A549 (cell line): ENCODE measurements at regions not wholly inside any gene's neighbourhood (a gene's known extent, or its start where the extent isn't known, plus 50 kb on each side); places are given as distances from the start of the nearest gene placed in this dataset.

ENCODE experiments used
- CEBPB ChIP-seq, 2 experiments: fragments of >200 bp in 1 of 2; sonication (Bioruptor Twin) in 1 of 2; formaldehyde crosslinking in 1 of 2; IDR thresholded peaks; 2 replicates each; pipeline ENCODE4 v1.6.1; 2012 to 2016
- EHMT2 ChIP-seq: fragments of 200-600 bp; sonication (generic); IDR thresholded peaks from 2 replicates; pipeline ENCODE4 v1.6.1; 2016; ENCODE audit warnings: antibody characterized with exemption, low read depth, mild to moderate bottlenecking, moderate library complexity
- EP300 ChIP-seq, 2 experiments: fragments of >200 bp; sonication (Bioruptor Twin); formaldehyde crosslinking; IDR thresholded peaks; 2 replicates in 1 of 2; 3 replicates in 1 of 2; pipeline ENCODE4 v1.6.1; 2016 to 2017
- HOXA7 ChIP-seq: fragments of 250-450 bp; sonication (Bioruptor Pico); IDR thresholded peaks from 2 replicates; pipeline ENCODE4 v1.5.0; 2020; ENCODE audit warnings: mild to moderate bottlenecking, moderate library complexity
- NFE2L2 ChIP-seq: fragments of 150-350 bp; conservative IDR thresholded peaks from 2 replicates; pipeline ENCODE4 v1.6.1; 2014; ENCODE audit warnings: low read length
- POLR2A ChIP-seq: IDR thresholded peaks from 2 replicates; pipeline ENCODE4 v1.6.1; 2012; ENCODE audit warnings: mild to moderate bottlenecking, low read length
- RAD21 ChIP-seq, 2 experiments: fragments of >200 bp in 1 of 2; sonication (Bioruptor Twin) in 1 of 2; formaldehyde crosslinking in 1 of 2; IDR thresholded peaks in 1 of 2; conservative IDR thresholded peaks in 1 of 2; 2 replicates in 1 of 2; 3 replicates in 1 of 2; pipeline ENCODE4 v1.6.1; 2012 to 2018; ENCODE audit warnings: inconsistent platforms in 1 of 2
- SMC3 ChIP-seq: fragments of >200 bp; sonication (Bioruptor Twin); formaldehyde crosslinking; IDR thresholded peaks from 3 replicates; pipeline ENCODE4 v1.6.1; 2018; ENCODE audit warnings: inconsistent platforms
- TF ChIP-seq, protein P1 (sequence below): fragments of 450-650 bp; IDR thresholded peaks from 2 replicates; pipeline ENCODE4 v1.6.1; 2014; ENCODE audit warnings: antibody characterized with exemption
- TF ChIP-seq, protein P2 (sequence below): fragments of >200 bp; sonication (Bioruptor Twin); formaldehyde crosslinking; IDR thresholded peaks from 3 replicates; pipeline ENCODE4 v1.5.1; 2016
- TF ChIP-seq, protein P3 (sequence below): IDR thresholded peaks from 2 replicates; pipeline ENCODE4 v1.6.1; 2012
- TF ChIP-seq, protein P4 (sequence below): fragments of 200-600 bp; sonication (generic); IDR thresholded peaks from 2 replicates; pipeline ENCODE4 v1.6.1; 2016; ENCODE audit warnings: antibody characterized with exemption, mild to moderate bottlenecking, moderate library complexity

DNA sequence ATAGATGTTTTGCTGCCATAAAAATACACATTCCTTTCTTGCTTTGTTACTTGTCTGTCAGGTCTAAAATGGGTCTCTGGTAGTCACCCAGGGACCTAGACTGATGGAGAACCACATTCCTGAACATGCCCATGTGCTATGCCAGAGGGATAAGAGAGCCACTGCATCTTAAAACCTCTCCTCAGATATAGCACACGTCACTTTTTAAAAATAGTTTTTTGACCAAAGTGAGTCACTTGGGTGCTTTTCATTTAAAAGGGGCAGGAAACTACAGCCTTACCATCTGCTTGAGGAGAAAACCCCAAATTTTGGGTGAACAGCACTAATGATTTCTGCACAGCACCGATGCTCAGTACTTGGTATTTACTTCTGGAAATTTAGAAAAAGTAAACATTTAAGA is 197.8 kb downstream of the OGFRL1 start:
- TF ChIP-seq, protein P1, sequence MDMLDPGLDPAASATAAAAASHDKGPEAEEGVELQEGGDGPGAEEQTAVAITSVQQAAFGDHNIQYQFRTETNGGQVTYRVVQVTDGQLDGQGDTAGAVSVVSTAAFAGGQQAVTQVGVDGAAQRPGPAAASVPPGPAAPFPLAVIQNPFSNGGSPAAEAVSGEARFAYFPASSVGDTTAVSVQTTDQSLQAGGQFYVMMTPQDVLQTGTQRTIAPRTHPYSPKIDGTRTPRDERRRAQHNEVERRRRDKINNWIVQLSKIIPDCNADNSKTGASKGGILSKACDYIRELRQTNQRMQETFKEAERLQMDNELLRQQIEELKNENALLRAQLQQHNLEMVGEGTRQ: no peak
- TF ChIP-seq, protein P2, sequence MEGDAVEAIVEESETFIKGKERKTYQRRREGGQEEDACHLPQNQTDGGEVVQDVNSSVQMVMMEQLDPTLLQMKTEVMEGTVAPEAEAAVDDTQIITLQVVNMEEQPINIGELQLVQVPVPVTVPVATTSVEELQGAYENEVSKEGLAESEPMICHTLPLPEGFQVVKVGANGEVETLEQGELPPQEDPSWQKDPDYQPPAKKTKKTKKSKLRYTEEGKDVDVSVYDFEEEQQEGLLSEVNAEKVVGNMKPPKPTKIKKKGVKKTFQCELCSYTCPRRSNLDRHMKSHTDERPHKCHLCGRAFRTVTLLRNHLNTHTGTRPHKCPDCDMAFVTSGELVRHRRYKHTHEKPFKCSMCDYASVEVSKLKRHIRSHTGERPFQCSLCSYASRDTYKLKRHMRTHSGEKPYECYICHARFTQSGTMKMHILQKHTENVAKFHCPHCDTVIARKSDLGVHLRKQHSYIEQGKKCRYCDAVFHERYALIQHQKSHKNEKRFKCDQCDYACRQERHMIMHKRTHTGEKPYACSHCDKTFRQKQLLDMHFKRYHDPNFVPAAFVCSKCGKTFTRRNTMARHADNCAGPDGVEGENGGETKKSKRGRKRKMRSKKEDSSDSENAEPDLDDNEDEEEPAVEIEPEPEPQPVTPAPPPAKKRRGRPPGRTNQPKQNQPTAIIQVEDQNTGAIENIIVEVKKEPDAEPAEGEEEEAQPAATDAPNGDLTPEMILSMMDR: no peak
- no peak for TF ChIP-seq EHMT2
- TF ChIP-seq POLR2A: no peak
- TF ChIP-seq, protein P3, sequence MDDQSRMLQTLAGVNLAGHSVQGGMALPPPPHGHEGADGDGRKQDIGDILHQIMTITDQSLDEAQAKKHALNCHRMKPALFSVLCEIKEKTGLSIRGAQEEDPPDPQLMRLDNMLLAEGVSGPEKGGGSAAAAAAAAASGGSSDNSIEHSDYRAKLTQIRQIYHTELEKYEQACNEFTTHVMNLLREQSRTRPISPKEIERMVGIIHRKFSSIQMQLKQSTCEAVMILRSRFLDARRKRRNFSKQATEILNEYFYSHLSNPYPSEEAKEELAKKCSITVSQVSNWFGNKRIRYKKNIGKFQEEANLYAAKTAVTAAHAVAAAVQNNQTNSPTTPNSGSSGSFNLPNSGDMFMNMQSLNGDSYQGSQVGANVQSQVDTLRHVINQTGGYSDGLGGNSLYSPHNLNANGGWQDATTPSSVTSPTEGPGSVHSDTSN: no peak
- TF ChIP-seq CEBPB (IDR thresholded peaks at IDR 0.05): no peak
- no peak for TF ChIP-seq HOXA7 (CRISPR knock-in tag)
- TF ChIP-seq, protein P4, sequence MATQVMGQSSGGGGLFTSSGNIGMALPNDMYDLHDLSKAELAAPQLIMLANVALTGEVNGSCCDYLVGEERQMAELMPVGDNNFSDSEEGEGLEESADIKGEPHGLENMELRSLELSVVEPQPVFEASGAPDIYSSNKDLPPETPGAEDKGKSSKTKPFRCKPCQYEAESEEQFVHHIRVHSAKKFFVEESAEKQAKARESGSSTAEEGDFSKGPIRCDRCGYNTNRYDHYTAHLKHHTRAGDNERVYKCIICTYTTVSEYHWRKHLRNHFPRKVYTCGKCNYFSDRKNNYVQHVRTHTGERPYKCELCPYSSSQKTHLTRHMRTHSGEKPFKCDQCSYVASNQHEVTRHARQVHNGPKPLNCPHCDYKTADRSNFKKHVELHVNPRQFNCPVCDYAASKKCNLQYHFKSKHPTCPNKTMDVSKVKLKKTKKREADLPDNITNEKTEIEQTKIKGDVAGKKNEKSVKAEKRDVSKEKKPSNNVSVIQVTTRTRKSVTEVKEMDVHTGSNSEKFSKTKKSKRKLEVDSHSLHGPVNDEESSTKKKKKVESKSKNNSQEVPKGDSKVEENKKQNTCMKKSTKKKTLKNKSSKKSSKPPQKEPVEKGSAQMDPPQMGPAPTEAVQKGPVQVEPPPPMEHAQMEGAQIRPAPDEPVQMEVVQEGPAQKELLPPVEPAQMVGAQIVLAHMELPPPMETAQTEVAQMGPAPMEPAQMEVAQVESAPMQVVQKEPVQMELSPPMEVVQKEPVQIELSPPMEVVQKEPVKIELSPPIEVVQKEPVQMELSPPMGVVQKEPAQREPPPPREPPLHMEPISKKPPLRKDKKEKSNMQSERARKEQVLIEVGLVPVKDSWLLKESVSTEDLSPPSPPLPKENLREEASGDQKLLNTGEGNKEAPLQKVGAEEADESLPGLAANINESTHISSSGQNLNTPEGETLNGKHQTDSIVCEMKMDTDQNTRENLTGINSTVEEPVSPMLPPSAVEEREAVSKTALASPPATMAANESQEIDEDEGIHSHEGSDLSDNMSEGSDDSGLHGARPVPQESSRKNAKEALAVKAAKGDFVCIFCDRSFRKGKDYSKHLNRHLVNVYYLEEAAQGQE: no peak
- no peak for TF ChIP-seq EP300 (IDR thresholded peaks at IDR 0.05)
- no peak for TF ChIP-seq NFE2L2
- no peak for TF ChIP-seq RAD21 (conservative IDR thresholded peaks at IDR 0.05 in 1 of 2, IDR thresholded peaks at IDR 0.05 in 1 of 2)
- no peak for TF ChIP-seq SMC3
